Breast epithelium (tissue), 4 donors: ENCODE measurements at regions not wholly inside any gene's neighbourhood (a gene's known extent, or its start where the extent isn't known, plus 50 kb on each side); places are given as distances from the start of the nearest gene placed in this dataset.

Source experiments
- DNase-seq, 2 donors: peaks; one replicate each; pipeline ENCODE4 v3.0.0-alpha.2; 2019; ENCODE audit warnings: low spot score in 2 of 2
- H3K27ac ChIP-seq, 2 donors: fragments of 200-600 bp; sonication (generic) in 1 of 2; one replicate each; pipeline ENCODE4 v1.5.1; 2016 to 2019; ENCODE audit warnings: mild to moderate bottlenecking in 1 of 2
- H3K27me3 ChIP-seq, 2 donors: fragments of 200-600 bp; sonication (generic) in 1 of 2; one replicate each; pipeline versions ENCODE4 v1.5.1 to v1.6.0; 2017 to 2019; ENCODE audit warnings: control low read depth in 1 of 2, mild to moderate bottlenecking in 1 of 2
- H3K36me3 ChIP-seq: fragments of 200-600 bp; one replicate; pipeline ENCODE4 v1.5.1; 2019
- H3K4me1 ChIP-seq, 2 donors: fragments of 200-600 bp; sonication (generic); one replicate each; pipeline ENCODE4 v1.5.1; 2016 to 2019; ENCODE audit warnings: control low read depth in 1 of 2
- H3K4me3 ChIP-seq, 3 donors: fragments of 200-600 bp; sonication (generic); 1 replicate in 2 of 3; 2 replicates in 1 of 3; pipeline ENCODE4 v1.5.1; 2016 to 2019; ENCODE audit warnings: mild to moderate bottlenecking in 3 of 3, moderate library complexity in 2 of 3
- H3K9me3 ChIP-seq, 2 donors: fragments of 200-600 bp; sonication (generic) in 1 of 2; one replicate each; pipeline ENCODE4 v1.5.1; 2016 to 2019; ENCODE audit warnings: control low read depth in 1 of 2
- POLR2A ChIP-seq: fragments of 450-650 bp; IDR thresholded peaks from one replicate; pipeline ENCODE4 v1.6.1; 2016; ENCODE audit warnings: antibody characterized with exemption, mild to moderate bottlenecking, moderate library complexity
- POLR2AphosphoS5 ChIP-seq, 3 donors: sonication (generic); formaldehyde crosslinking; IDR thresholded peaks; one replicate each; pipeline ENCODE4 v1.6.1; 2017; ENCODE audit warnings: antibody characterized with exemption in 3 of 3
- intact Hi-C: fragments of 100-400 bp; cut with DNase I; formaldehyde crosslinking; loops from one replicate; pipeline ENCODE4 v1.15.1; 2023; ENCODE audit warnings: low total_unique reads
- TF ChIP-seq, protein P1 (sequence below), 3 donors: fragments of 450-650 bp; IDR thresholded peaks; one replicate each; pipeline ENCODE4 v1.5.1; 2016 to 2017; ENCODE audit warnings: antibody characterized with exemption in 3 of 3, mild to moderate bottlenecking in 3 of 3, moderate library complexity in 3 of 3

DNA sequence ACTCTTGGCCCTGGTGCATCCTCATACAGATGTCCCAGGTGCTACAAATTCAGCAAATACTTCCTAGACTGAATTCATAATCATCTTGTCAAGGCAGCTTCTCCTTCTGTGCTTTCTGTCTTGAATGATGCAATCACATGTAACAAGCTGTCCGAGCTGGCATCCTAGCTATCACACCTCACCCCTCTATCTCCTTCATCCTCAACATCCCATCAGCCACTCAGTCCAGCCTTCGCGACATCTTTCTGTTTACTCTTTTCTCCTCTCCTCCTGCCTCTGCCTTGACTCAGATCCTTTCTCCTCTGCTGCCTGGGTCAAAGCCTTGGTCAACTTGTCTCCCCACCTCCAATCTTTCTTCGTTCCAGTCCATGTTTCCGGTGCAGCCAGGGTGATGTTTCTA lies 240.4 kb upstream of the CELF2 start:
- H3K4me3 ChIP-seq, result no peak overlapping the region
- intact Hi-C loops, result no loop called here
- no peak overlapping the region for H3K27ac ChIP-seq
- no peaks in the 10 kb centered on the region for H3K27me3 ChIP-seq
- DNase-seq, result no peak
- H3K9me3 ChIP-seq, result no peaks in the 10 kb centered on the region
- H3K4me1 ChIP-seq, result no peaks in the 10 kb centered on the region
- H3K36me3 ChIP-seq, result no peaks in the 10 kb centered on the region
- TF ChIP-seq, protein P1, sequence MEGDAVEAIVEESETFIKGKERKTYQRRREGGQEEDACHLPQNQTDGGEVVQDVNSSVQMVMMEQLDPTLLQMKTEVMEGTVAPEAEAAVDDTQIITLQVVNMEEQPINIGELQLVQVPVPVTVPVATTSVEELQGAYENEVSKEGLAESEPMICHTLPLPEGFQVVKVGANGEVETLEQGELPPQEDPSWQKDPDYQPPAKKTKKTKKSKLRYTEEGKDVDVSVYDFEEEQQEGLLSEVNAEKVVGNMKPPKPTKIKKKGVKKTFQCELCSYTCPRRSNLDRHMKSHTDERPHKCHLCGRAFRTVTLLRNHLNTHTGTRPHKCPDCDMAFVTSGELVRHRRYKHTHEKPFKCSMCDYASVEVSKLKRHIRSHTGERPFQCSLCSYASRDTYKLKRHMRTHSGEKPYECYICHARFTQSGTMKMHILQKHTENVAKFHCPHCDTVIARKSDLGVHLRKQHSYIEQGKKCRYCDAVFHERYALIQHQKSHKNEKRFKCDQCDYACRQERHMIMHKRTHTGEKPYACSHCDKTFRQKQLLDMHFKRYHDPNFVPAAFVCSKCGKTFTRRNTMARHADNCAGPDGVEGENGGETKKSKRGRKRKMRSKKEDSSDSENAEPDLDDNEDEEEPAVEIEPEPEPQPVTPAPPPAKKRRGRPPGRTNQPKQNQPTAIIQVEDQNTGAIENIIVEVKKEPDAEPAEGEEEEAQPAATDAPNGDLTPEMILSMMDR (IDR thresholded peaks at IDR 0.05), result no peak
- TF ChIP-seq POLR2A (no peak), POLR2AphosphoS5 (IDR thresholded peaks at IDR 0.05) (no peak)

DNA sequence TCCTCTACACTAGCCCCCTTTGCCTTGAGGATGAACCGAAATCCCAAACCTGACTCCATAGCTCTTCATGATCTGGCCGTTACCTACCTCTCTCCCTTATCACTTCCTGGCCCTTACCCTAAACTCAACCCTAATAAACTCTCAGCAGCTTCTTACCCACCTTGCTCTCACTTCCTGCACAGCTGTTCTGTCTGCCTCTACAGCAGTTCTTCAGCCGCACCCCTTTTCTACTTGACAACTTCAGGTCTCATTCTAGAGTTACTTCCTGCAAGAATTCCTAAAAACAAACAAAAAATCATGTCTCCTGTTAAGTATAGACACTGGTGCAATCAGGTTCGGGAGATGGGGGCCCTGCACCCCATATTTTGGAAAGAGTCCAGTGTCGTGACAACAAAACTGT lies 239.9 kb upstream of the CELF2 start:
- DNase-seq, result no peak
- TF ChIP-seq POLR2AphosphoS5 (IDR thresholded peaks at IDR 0.05) (no peak), POLR2A (no peak)
- TF ChIP-seq, protein P1 (IDR thresholded peaks at IDR 0.05), result no peak
- intact Hi-C loops, result no loop called here
- Histone ChIP-seq H3K27ac (no peak overlapping the region), H3K36me3 (no peaks in the 10 kb centered on the region), H3K9me3 (no peaks in the 10 kb centered on the region), H3K4me3 (no peak overlapping the region), H3K27me3 (no peaks in the 10 kb centered on the region), H3K4me1 (no peaks in the 10 kb centered on the region)

DNA sequence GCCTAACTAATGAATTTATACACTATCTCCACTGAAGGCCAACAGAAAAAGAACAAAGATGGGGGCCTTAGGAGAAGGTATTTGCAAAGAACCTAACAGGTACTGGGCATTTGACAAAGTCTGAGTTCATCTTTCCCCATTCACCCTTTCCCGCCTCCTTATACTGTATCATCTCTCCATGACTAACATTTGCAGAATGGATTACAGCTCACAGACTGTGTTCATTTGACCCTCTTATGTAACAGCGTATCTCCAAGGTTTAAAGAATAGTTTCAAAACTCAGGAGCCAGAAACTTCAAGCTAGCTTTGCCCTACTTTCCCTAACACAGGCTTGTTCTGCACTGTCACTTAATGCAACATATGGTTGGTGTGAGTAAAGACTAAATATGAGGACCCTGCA lies 238.7 kb upstream of the CELF2 start:
- no peaks in the 10 kb centered on the region for H3K36me3 ChIP-seq

DNA sequence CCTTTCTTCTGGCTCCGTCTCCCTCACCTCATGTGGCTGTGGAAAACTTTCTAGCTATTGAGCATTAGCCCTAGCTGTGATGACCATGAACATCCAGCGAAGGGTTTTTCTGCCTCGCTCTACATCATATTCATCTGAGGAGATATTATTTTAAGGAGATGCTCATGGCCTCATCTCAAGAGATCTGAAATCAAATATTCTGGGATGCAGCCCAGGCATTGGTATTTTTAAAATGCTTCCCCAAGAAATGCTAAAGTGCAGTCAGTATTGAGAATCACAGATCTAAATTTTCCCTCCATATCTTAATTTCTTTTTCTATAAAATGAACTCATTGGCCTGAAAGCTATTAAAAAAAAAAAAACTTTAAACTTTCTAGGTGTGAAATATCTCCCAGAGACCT lies 238.2 kb upstream of the CELF2 start:
- H3K36me3 ChIP-seq, result no peaks in the 10 kb centered on the region
- DNase-seq, result no peak
- H3K27me3 ChIP-seq, result no peaks in the 10 kb centered on the region
- no peaks in the 10 kb centered on the region for H3K4me1 ChIP-seq
- TF ChIP-seq, protein P1 (IDR thresholded peaks at IDR 0.05), result no peak
- TF ChIP-seq POLR2AphosphoS5 (IDR thresholded peaks at IDR 0.05) (no peak), POLR2A (no peak)
- intact Hi-C loops, result no loop called here
- no peak overlapping the region for H3K27ac ChIP-seq
- H3K4me3 ChIP-seq, result no peak overlapping the region
- no peaks in the 10 kb centered on the region for H3K9me3 ChIP-seq

More for the DNA sequence above, 238.7 kb upstream of the CELF2 start:
- Histone ChIP-seq H3K27ac (no peak overlapping the region), H3K27me3 (no peaks in the 10 kb centered on the region), H3K4me1 (no peaks in the 10 kb centered on the region), H3K9me3 (no peaks in the 10 kb centered on the region), H3K4me3 (no peak overlapping the region)
- DNase-seq, result no peak
- intact Hi-C loops, result no loop called here
- TF ChIP-seq POLR2A (no peak), POLR2AphosphoS5 (IDR thresholded peaks at IDR 0.05) (no peak)
- TF ChIP-seq, protein P1 (IDR thresholded peaks at IDR 0.05), result no peak

DNA sequence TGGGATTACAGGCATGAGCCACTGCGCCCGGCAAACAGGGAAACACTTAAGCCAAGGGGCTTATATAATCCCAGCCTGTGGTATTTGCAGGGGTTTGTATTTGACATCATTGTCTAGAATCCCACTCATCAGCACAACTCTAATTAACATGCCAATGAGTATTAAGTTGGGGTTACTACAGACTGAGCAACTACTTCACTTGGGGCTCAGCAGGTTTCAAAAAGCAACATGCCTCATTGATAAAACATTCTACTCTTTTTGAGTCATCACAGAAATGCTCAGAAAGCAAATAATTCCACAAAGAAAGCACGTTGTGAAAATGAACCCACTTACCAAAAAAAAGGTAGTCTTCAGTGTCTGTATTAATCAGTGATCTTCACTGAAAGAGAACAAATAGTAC lies 236.9 kb upstream of the CELF2 start:
- TF ChIP-seq, protein P1 (IDR thresholded peaks at IDR 0.05), result no peak
- TF ChIP-seq POLR2AphosphoS5 (IDR thresholded peaks at IDR 0.05) (no peak), POLR2A (no peak)
- no peak for DNase-seq
- Histone ChIP-seq H3K9me3 (no peaks in the 10 kb centered on the region), H3K4me1 (no peaks in the 10 kb centered on the region), H3K27me3 (no peaks in the 10 kb centered on the region), H3K4me3 (no peak overlapping the region), H3K27ac (no peak overlapping the region), H3K36me3 (no peaks in the 10 kb centered on the region)
- intact Hi-C loops, result no loop called here
